ENCODE measurements at regions not wholly inside any gene's neighbourhood (a gene's known extent, or its start where the extent isn't known, plus 50 kb on each side); places are given as distances from the start of the nearest gene placed in this dataset.

DNA sequence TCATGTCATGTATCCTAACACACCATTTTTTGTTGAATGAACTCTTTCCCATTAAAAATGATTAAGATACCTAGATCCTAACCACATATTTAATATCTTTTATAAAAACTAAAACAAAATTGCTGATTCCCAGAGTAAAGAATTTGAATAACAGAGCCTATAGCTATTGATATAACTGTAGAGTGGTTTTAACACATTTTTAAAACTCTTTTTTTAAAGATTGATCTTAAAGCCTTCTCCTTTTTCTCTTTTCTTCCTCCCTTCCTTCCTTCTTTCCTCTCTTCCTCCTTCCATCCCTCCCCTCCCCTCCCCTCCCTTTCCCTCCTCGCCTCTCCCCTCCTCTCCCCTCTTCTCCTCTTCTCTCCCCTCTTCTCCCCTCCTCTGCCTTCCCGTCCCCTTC, 605.4 kb upstream of the FZD8 start:
- H3K27me3 ChIP-seq = no peaks in the 10 kb centered on the region
- H3K4me1 ChIP-seq = no peaks in the 10 kb centered on the region
- no peaks in the 10 kb centered on the region for H3K36me3 ChIP-seq
- ATAC-seq (ENCODE audit: low FRiP score in 2 of 2) (no peak), DNase-seq (no peak)
- no peaks in the 10 kb centered on the region for H3K9me3 ChIP-seq
- no peak for TF ChIP-seq POLR2A (IDR thresholded peaks at IDR 0.05)
- TF ChIP-seq CTCF (IDR thresholded peaks at IDR 0.05) = no peak
- TF ChIP-seq POLR2AphosphoS5 (IDR thresholded peaks at IDR 0.05) = no peak
- no peak for TF ChIP-seq EP300 (IDR thresholded peaks at IDR 0.05)
- no peak overlapping the region for H3K4me3 ChIP-seq
- WGBS, 2 donors = 75 to 88% methylated on average over 2 of the region's 2 CpGs
- H3K27ac ChIP-seq = no peak overlapping the region

- no peaks in the 10 kb centered on the region for H3K36me3 ChIP-seq
- ATAC-seq (ENCODE audit: low FRiP score in 2 of 2) = no peak
Measured at GRCh38 chr10:36236931-36237330, 594.8 kb upstream of the FZD8 start.

GRCh38 chr10:36236341-36236740, 594.2 kb upstream of the FZD8 start:
- no peak for TF ChIP-seq POLR2A (IDR thresholded peaks at IDR 0.05)
- no peak for TF ChIP-seq POLR2AphosphoS5 (IDR thresholded peaks at IDR 0.05)
- no peak for TF ChIP-seq EP300 (IDR thresholded peaks at IDR 0.05)
- no peak for TF ChIP-seq CTCF (IDR thresholded peaks at IDR 0.05)
- Histone ChIP-seq H3K27me3 (no peaks in the 10 kb centered on the region), H3K36me3 (no peaks in the 10 kb centered on the region), H3K9me3 (no peaks in the 10 kb centered on the region), H3K4me3 (no peak overlapping the region), H3K4me1 (no peaks in the 10 kb centered on the region), H3K27ac (no peak overlapping the region)
- 43 to 45% methylated on average over 1 of the region's 1 CpG for WGBS, 2 donors
- DNase-seq = no peak
- no peak for ATAC-seq (ENCODE audit: low FRiP score in 2 of 2)

More at GRCh38 chr10:36236931-36237330, 594.8 kb upstream of the FZD8 start:
- H3K27me3 ChIP-seq = no peaks in the 10 kb centered on the region
- no peak overlapping the region for H3K4me3 ChIP-seq
- DNase-seq = no peak
- no peaks in the 10 kb centered on the region for H3K4me1 ChIP-seq
- H3K9me3 ChIP-seq = no peaks in the 10 kb centered on the region
- TF ChIP-seq POLR2A (IDR thresholded peaks at IDR 0.05) (no peak), CTCF (IDR thresholded peaks at IDR 0.05) (no peak), POLR2AphosphoS5 (IDR thresholded peaks at IDR 0.05) (no peak), EP300 (IDR thresholded peaks at IDR 0.05) (no peak)
- WGBS, 2 donors = 85 to 86% methylated on average over 2 of the region's 2 CpGs
- H3K27ac ChIP-seq = no peak overlapping the region

DNA sequence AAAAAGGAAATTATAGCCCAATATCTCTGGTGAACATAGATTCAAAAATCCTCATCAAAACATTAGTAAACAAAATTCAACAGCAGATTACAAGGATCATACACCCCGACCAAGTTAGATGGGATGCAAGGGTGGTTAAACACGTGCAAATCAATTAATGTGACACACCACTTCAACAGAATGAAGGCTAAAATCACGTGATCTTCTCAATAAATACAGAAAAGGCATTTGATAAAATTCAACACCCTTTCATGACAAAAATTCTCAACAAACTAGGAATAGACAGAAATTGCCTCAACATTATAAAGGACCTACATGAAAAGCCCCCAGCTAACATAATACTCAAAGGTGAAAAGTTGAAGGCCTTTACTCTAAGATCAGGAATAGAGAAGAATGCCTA, 590.8 kb upstream of the FZD8 start:
- ATAC-seq (ENCODE audit: low FRiP score in 2 of 2) (no peak), DNase-seq (no peak)
- 82 to 90% methylated on average over 3 of the region's 3 CpGs for WGBS, 2 donors
- H3K27me3 ChIP-seq = no peaks in the 10 kb centered on the region
- no peaks in the 10 kb centered on the region for H3K9me3 ChIP-seq
- TF ChIP-seq POLR2A (IDR thresholded peaks at IDR 0.05) (no peak), POLR2AphosphoS5 (IDR thresholded peaks at IDR 0.05) (no peak), CTCF (IDR thresholded peaks at IDR 0.05) (no peak), EP300 (IDR thresholded peaks at IDR 0.05) (no peak)
- H3K27ac ChIP-seq = no peak overlapping the region
- no peak overlapping the region for H3K4me3 ChIP-seq
- no peaks in the 10 kb centered on the region for H3K36me3 ChIP-seq
- no peaks in the 10 kb centered on the region for H3K4me1 ChIP-seq

- Histone ChIP-seq H3K4me3 (no peak overlapping the region), H3K27me3 (no peaks in the 10 kb centered on the region), H3K9me3 (no peaks in the 10 kb centered on the region), H3K36me3 (no peaks in the 10 kb centered on the region), H3K4me1 (no peaks in the 10 kb centered on the region), H3K27ac (no peak overlapping the region)
- 74 to 87% methylated on average over 4 of the region's 4 CpGs for WGBS, 2 donors
- no peak for DNase-seq
- no peak for ATAC-seq (ENCODE audit: low FRiP score in 2 of 2)
- TF ChIP-seq POLR2AphosphoS5 (IDR thresholded peaks at IDR 0.05) (no peak), POLR2A (IDR thresholded peaks at IDR 0.05) (no peak), CTCF (IDR thresholded peaks at IDR 0.05) (no peak), EP300 (IDR thresholded peaks at IDR 0.05) (no peak)
Measured at GRCh38 chr10:36224431-36224985, 582.4 kb upstream of the FZD8 start.

All from upper lobe of left lung (tissue), 6 donors.